Upper lobe of left lung (tissue), 4 donors: ENCODE measurements at regions not wholly inside any gene's neighbourhood (a gene's known extent, or its start where the extent isn't known, plus 50 kb on each side); places are given as distances from the start of the nearest gene placed in this dataset.
"Not testable (repeated sequence)": the region's sequence is repeated elsewhere in the genome, so short reads cannot be mapped to it uniquely, and the experiment has no call there.

Experiments
- CTCF ChIP-seq, 6 experiments: fragments of 450-650 bp in 4 of 6; fragments of 200-600 bp in 2 of 6; sonication (generic) in 2 of 6; IDR thresholded peaks; one replicate each; pipeline ENCODE4 v1.5.1; 2016 to 2019; ENCODE audit warnings: antibody characterized with exemption in 6 of 6
- POLR2A ChIP-seq, 4 donors: fragments of 450-650 bp; IDR thresholded peaks; one replicate each; pipeline ENCODE4 v1.5.1; 2016 to 2017; ENCODE audit warnings: antibody characterized with exemption in 4 of 4, mild to moderate bottlenecking in 2 of 4
- POLR2AphosphoS5 ChIP-seq, 2 donors: sonication (generic); formaldehyde crosslinking; IDR thresholded peaks; one replicate each; pipeline ENCODE4 v1.5.1; 2017; ENCODE audit warnings: antibody characterized with exemption in 2 of 2

- not testable (repeated sequence) for TF ChIP-seq POLR2A, CTCF, POLR2AphosphoS5 (IDR thresholded peaks at IDR 0.05)
Observed at GRCh38 chr9:62550539-62550938, 1360.7 kb downstream of the SPATA31A7 start.
